Testis (tissue), 2 donors: ENCODE measurements at regions not wholly inside any gene's neighbourhood (a gene's known extent, or its start where the extent isn't known, plus 50 kb on each side); places are given as distances from the start of the nearest gene placed in this dataset.

Experiments used
- DNase-seq: peaks from one replicate; pipeline ENCODE4 v3.0.0-alpha.2; 2019
- H3K27ac ChIP-seq, 2 donors: fragments of 200-600 bp; sonication (generic); one replicate each; pipeline ENCODE4 v1.5.1; 2019
- H3K27me3 ChIP-seq: fragments of 200-600 bp; sonication (generic); one replicate; pipeline ENCODE4 v1.5.1; 2019
- H3K36me3 ChIP-seq: fragments of 200-600 bp; sonication (generic); one replicate; pipeline ENCODE4 v1.5.1; 2017; ENCODE audit warnings: low read depth; ENCODE audit errors: missing control alignments
- H3K4me1 ChIP-seq: fragments of 200-600 bp; sonication (generic); one replicate; pipeline ENCODE4 v1.5.1; 2019
- H3K4me3 ChIP-seq, 2 donors: fragments of 200-600 bp; sonication (generic); one replicate each; pipeline ENCODE4 v1.5.1; 2017 to 2019
- H3K9me3 ChIP-seq: fragments of 200-600 bp; sonication (generic); one replicate; pipeline ENCODE4 v1.5.1; 2017
- POLR2A ChIP-seq: fragments of 450-650 bp; IDR thresholded peaks from one replicate; pipeline ENCODE4 v1.6.1; 2017; ENCODE audit warnings: antibody characterized with exemption, mild to moderate bottlenecking, moderate library complexity
- whole genome bisulfite sequencing, 2 donors: methylation state at CpG; one replicate each; pipeline ENCODE4 v1.1.5; 2018; 5-methylcytosine and 5-hydroxymethylcytosine counted together
- intact Hi-C: fragments of 100-400 bp; cut with DNase I; formaldehyde crosslinking; loops from one replicate; pipeline ENCODE4 v1.15.1; 2023; ENCODE audit warnings: low total_unique reads
- TF ChIP-seq, protein P1 (sequence below), 3 experiments: fragments of 450-650 bp in 2 of 3; fragments of 200-600 bp in 1 of 3; sonication (generic) in 1 of 3; IDR thresholded peaks; one replicate each; pipeline ENCODE4 v1.5.1; 2016 to 2019; ENCODE audit warnings: antibody characterized with exemption in 3 of 3, mild to moderate bottlenecking in 2 of 3, moderate library complexity in 1 of 3

DNA sequence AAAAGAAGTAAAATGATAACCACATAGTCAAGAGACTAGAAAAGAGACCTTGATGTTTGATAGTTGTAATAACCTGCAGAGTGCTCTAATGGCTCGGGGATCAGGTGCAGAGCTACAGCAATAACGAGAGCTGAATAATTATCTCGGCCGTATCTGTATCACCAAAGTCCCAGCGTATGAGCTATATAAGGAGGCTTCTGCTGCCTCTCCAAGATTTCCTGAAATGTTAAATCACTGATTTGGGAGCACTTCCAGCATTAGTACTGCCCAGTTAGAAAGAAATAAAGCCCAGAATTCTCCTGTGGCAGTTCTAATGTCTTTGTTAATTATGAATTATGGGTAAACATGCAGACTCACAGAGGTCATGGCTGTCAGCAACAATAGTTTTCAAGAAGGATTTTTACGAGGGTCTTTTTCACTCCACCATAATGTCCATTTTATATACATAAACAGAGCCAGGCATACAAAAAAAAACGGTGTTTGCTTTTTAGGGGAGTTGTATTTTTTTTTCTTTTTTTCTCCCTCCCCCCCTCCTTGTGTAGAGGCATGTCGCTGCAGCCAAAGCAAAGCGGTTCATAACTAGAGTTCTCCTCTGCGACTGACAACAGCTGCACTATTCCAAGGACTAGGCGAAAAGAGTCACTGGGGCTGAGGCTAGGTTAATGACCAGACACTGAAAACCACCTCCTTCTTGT is 168.3 kb upstream of the VRK2 start:
- H3K36me3 ChIP-seq = no peaks in the 10 kb centered on the region
- intact Hi-C loops = no loop called here
- H3K9me3 ChIP-seq = no peaks in the 10 kb centered on the region
- WGBS, 2 donors = 40 to 50% methylated on average over 11 of the region's 11 CpGs
- no peaks in the 10 kb centered on the region for H3K4me1 ChIP-seq
- TF ChIP-seq, protein P1, sequence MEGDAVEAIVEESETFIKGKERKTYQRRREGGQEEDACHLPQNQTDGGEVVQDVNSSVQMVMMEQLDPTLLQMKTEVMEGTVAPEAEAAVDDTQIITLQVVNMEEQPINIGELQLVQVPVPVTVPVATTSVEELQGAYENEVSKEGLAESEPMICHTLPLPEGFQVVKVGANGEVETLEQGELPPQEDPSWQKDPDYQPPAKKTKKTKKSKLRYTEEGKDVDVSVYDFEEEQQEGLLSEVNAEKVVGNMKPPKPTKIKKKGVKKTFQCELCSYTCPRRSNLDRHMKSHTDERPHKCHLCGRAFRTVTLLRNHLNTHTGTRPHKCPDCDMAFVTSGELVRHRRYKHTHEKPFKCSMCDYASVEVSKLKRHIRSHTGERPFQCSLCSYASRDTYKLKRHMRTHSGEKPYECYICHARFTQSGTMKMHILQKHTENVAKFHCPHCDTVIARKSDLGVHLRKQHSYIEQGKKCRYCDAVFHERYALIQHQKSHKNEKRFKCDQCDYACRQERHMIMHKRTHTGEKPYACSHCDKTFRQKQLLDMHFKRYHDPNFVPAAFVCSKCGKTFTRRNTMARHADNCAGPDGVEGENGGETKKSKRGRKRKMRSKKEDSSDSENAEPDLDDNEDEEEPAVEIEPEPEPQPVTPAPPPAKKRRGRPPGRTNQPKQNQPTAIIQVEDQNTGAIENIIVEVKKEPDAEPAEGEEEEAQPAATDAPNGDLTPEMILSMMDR (IDR thresholded peaks at IDR 0.05) = no peak
- no peak for TF ChIP-seq POLR2A
- no peak overlapping the region for H3K27ac ChIP-seq
- H3K4me3 ChIP-seq = no peak overlapping the region
- no peaks in the 10 kb centered on the region for H3K27me3 ChIP-seq
- no peak for DNase-seq

DNA sequence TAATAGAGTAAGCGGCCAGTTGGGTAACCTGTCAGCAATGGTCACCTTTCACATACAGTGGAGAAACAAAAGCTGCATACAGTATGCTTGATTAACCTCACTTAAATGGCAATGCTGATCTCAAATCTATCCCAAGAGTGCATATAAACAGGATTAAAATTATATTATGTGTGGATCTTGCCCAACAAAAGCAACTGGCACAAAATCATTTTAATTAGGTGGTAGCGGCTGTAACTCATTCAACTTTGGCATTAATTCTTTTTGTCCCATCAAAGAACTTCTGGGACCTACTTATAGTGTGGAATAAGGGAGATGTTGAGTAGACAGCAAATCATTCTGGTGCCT is 167.8 kb upstream of the VRK2 start:
- no peak for DNase-seq
- Histone ChIP-seq H3K4me3 (no peak overlapping the region), H3K36me3 (no peaks in the 10 kb centered on the region), H3K9me3 (no peaks in the 10 kb centered on the region), H3K4me1 (no peaks in the 10 kb centered on the region), H3K27me3 (no peaks in the 10 kb centered on the region), H3K27ac (no peak overlapping the region)
- no peak for TF ChIP-seq POLR2A
- TF ChIP-seq, protein P1 (IDR thresholded peaks at IDR 0.05) = no peak
- intact Hi-C loops = no loop called here
- WGBS, 2 donors = 75 to 89% methylated on average over 2 of the region's 2 CpGs

DNA sequence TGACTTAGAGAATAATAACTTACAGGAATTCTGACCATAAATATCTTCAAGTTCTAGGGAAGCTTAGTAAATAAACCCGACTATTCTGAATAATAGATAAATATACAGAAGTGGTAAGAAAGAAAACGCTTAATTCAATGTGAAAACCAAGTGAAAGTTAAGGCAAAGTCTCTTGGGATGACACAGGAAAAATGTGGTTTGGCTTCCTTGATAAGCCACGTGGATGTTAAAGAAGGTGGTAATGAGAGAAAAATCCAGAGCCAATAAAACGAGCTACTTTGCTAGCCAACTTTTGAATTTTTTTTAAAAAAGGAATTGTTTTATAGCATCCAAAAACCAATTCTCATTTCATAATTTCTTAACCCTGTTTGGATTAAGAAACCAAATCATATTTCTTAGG is 166.2 kb upstream of the VRK2 start:
- no peak for DNase-seq
- 63 to 70% methylated on average over 4 of the region's 4 CpGs for WGBS, 2 donors
- TF ChIP-seq, protein P1 (IDR thresholded peaks at IDR 0.05) = no peak
- no peak for TF ChIP-seq POLR2A
- H3K9me3 ChIP-seq = no peaks in the 10 kb centered on the region
- no peak overlapping the region for H3K27ac ChIP-seq
- H3K36me3 ChIP-seq = no peaks in the 10 kb centered on the region
- H3K4me3 ChIP-seq = no peak overlapping the region
- H3K27me3 ChIP-seq = no peaks in the 10 kb centered on the region
- no peaks in the 10 kb centered on the region for H3K4me1 ChIP-seq
- intact Hi-C loops = no loop called here

DNA sequence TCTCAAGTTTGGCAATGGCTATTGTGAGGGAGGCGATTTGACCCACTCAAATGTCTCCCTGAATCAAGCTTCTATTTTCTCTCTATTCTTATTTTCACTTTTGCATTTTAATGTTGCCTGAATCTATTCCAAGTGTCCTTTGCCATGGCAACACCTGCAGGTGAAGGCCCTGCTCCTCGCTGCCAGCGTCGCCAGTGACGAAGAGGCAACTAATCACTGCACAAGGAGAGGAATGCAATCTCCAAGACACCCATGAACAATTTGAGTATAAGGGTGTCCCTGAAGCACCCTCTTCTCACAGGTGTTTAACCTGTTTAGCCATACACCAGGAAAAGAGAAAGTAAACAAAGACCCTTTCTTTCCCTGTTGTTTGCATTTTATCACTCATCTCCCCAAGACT is 165.6 kb upstream of the VRK2 start:
- H3K4me3 ChIP-seq = no peak overlapping the region
- no peak overlapping the region for H3K27ac ChIP-seq
- no peaks in the 10 kb centered on the region for H3K9me3 ChIP-seq
- no peaks in the 10 kb centered on the region for H3K27me3 ChIP-seq
- no peaks in the 10 kb centered on the region for H3K36me3 ChIP-seq
- no peak for TF ChIP-seq POLR2A
- TF ChIP-seq, protein P1 (IDR thresholded peaks at IDR 0.05) = no peak
- H3K4me1 ChIP-seq = no peaks in the 10 kb centered on the region
- intact Hi-C loops = no loop called here
- DNase-seq = no peak
- WGBS, 2 donors = 87 to 89% methylated on average over 5 of the region's 5 CpGs
